ENCODE measurements at regions not wholly inside any gene's neighbourhood (a gene's known extent, or its start where the extent isn't known, plus 50 kb on each side); places are given as distances from the start of the nearest gene placed in this dataset.

GRCh38 chr4:123127875-123128274 is 205.5 kb upstream of the NUDT6 start:
- peak; percentile 82 for DNase-seq (ENCODE audit: low spot score)
- H3K27ac ChIP-seq: no peak overlapping the region
- ChIA-PET POLR2A (ENCODE audit: low non-redundant PET) (no interaction called here), CTCF (interaction anchor here (0.6 kb wide), 3 partner anchors 101 to 543 kb away, joined by 3 to 8 read pairs (median 4); no protein-coding TSS in a partner anchor)
- TF ChIP-seq CTCF (conservative IDR thresholded peaks at IDR 0.05; ENCODE audit: low read depth): no peak

DNA sequence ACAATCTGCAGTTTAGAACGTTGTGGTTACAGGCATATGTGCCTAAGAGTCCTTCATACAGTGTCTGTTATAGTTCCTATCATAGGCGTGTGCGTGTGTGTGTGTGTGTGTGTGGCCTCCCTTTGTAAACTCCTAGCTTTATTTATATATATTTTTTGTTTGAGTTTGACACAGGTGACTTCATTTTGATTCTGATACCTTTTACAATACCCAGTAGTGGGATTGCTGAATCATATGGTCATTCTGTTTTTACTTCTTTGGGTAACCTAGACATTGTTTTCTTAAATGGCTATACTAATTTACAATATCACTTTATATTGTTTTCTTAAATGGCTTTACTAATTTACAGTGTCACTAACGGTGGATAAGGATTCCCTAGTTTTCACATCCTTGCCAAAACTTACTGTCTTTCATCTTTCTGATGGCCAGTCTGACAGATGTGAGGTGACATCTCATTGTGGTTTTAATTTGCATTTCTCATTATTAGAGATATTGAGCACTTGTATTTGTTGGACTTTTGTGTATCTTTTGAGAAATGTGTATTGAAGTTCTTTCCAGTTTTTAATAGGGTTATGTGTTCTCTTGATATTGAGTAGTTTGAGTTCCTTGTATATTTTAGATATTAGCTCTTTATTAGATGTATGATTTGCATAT is 211.1 kb upstream of the NUDT6 start:
- TF ChIP-seq CTCF (conservative IDR thresholded peaks at IDR 0.05; ENCODE audit: low read depth): no peak
- H3K27ac ChIP-seq: no peak overlapping the region
- ChIA-PET POLR2A (ENCODE audit: low non-redundant PET) (no interaction called here), CTCF (interaction anchor here (0.6 kb wide), 3 partner anchors 13 to 255 kb away, joined by 3 to 5 read pairs (median 4); no protein-coding TSS in a partner anchor)
- no peak for DNase-seq (ENCODE audit: low spot score)

- DNase-seq (ENCODE audit: low spot score): no peak
- CTCF ChIA-PET: no interaction called here
- no peak overlapping the region for H3K27ac ChIP-seq
- TF ChIP-seq CTCF (conservative IDR thresholded peaks at IDR 0.05; ENCODE audit: low read depth): no peak
- POLR2A ChIA-PET (ENCODE audit: low non-redundant PET): no interaction called here
Measured at GRCh38 chr4:123144616-123145015, 222.2 kb upstream of the NUDT6 start.

DNA sequence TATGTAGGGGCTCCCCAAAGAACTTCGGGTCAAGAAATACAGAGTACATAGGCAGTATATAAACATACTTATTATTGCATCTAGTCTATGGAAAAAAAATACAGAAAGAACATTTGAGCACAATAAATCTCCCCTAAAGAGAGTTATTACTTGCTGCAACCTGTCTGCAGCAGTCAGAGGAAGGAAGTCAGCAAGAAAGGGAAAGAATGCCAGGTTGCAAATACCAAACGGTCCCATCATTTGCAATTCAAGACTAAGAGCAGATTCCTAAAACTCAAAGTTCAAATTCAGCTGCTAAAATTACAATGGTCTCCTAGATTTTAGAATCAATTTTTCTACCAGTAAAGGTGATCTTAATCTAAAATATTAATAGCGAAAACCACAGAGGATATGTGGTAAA is 236.2 kb upstream of the NUDT6 start:
- CTCF ChIA-PET: no interaction called here
- TF ChIP-seq CTCF (conservative IDR thresholded peaks at IDR 0.05; ENCODE audit: low read depth): no peak
- DNase-seq (ENCODE audit: low spot score): no peak
- H3K27ac ChIP-seq: no peak overlapping the region
- POLR2A ChIA-PET (ENCODE audit: low non-redundant PET): no interaction called here

DNA sequence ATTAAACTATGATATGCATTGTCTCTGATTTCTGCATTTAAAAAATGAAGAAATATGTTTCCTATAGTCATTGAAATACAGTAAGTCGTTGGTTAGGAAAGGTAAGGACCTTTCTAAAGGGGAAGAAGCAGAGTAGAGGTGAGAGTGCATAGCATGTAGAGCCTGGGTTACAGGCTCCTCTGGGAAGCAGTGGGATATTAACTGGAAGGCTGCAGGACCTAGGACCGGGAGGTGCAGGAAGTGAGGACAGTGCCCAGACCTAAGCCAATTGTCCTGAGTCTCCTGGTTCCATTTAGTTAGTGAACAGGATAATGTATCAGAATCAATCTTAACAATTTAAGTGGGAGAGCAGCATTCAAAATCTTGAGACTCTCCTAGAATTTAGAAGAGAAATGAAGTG is 237.1 kb upstream of the NUDT6 start:
- H3K27ac ChIP-seq: no peak overlapping the region
- POLR2A ChIA-PET (ENCODE audit: low non-redundant PET): no interaction called here
- CTCF ChIA-PET: no interaction called here
- DNase-seq (ENCODE audit: low spot score): no peak
- TF ChIP-seq CTCF (conservative IDR thresholded peaks at IDR 0.05; ENCODE audit: low read depth): no peak

- TF ChIP-seq CTCF (conservative IDR thresholded peaks at IDR 0.05; ENCODE audit: low read depth): no peak
- DNase-seq (ENCODE audit: low spot score): no peak
- no peak overlapping the region for H3K27ac ChIP-seq
- ChIA-PET CTCF (no interaction called here), POLR2A (ENCODE audit: low non-redundant PET) (no interaction called here)
Measured at GRCh38 chr4:123162859-123163258, 233.7 kb upstream of the SPRY1 start.

All from RWPE1 (cell line).